GM10266 (cell line): ENCODE measurements at regions not wholly inside any gene's neighbourhood (a gene's known extent, or its start where the extent isn't known, plus 50 kb on each side); places are given as distances from the start of the nearest gene placed in this dataset.

Experiments used
- DNase-seq: peaks from one replicate; pipeline ENCODE4 v3.0.0; 2012; ENCODE audit errors: extremely low spot score
- CTCF ChIP-seq: IDR thresholded peaks from 2 replicates; pipeline ENCODE4 v1.5.1; 2012; ENCODE audit warnings: mild to moderate bottlenecking, low read depth; ENCODE audit not compliant: control insufficient read depth, insufficient read depth; ENCODE audit errors: missing control alignments

DNA sequence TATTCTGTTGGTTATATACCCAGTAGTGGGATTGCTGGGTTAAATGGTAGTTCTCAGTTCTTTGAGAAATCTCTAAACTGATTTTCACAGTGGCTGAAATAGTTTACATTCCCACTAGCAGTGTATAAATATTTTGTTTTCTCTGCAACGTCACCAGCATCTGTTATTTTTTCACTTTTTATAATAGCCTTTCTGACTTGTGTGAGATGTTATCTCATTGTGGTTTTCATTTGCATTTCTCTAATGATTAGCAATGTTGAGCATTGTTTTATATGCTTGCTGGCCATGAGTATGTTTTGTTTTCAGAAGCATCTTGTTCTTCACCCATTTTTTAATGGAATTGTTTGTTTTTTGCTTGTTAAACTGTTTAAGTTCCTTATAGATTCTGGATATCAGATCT is 612.7 kb upstream of the SGO1 start:
- TF ChIP-seq CTCF: no peak
- DNase-seq: no peak

DNA sequence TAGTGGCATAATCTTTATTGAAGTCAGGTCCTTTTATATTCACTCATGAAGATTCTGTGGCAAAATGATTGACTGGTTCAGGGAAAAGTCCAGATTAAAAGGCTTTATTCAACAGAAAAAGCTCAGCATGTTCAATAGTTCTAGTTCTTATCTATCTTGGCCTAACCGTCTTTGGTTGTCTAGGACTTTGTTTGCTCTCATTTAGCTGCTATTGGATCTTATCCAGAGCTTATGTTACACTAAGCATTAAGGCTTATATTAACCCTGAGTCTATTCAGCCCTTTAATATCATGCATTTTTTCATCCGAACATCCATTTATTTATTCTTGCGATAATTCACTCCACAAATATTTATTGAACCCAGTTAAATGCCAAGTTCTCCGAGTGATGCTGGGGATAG is 601.0 kb upstream of the SGO1 start:
- no peak for DNase-seq
- TF ChIP-seq CTCF: no peak

GRCh38 chr3:20776692-20777091 is 590.7 kb upstream of the SGO1 start:
- DNase-seq: no peak
- TF ChIP-seq CTCF: no peak

GRCh38 chr3:20776286-20776685 is 590.3 kb upstream of the SGO1 start:
- no peak for TF ChIP-seq CTCF
- DNase-seq: no peak

DNA sequence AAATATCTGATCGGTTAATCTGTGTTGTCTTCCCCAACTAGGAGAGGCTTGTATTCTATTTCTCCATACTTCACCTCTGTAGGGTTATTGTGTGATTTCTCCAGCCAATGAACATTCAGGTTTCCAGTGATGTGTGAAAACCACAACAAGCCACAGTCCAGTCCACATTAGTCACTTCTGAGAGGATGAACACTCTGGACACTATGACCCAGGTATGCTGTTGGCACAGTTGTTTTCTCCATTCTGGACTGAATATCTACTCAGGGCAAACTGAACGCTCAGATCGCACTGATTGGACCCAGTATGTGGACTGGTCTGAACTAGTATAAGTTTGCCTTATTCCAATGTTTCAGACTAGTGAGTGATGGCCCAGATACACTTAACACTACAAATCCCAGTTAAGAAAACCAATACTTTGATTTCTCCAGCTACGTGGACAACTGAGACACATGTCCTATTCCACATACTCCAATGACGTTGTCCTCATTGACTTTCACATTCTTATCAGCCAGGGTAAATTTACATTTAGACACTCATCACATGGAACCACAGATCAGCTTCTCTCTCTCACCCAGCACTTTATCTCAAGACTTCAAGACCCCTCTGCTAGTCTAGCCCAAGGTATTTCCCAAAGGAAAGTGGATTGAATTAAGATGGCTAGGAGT is 587.4 kb upstream of the SGO1 start:
- DNase-seq: no peak
- no peak for TF ChIP-seq CTCF

- TF ChIP-seq CTCF: no peak
- DNase-seq: no peak
Observed at GRCh38 chr3:20772869-20773268, 586.9 kb upstream of the SGO1 start.

DNA sequence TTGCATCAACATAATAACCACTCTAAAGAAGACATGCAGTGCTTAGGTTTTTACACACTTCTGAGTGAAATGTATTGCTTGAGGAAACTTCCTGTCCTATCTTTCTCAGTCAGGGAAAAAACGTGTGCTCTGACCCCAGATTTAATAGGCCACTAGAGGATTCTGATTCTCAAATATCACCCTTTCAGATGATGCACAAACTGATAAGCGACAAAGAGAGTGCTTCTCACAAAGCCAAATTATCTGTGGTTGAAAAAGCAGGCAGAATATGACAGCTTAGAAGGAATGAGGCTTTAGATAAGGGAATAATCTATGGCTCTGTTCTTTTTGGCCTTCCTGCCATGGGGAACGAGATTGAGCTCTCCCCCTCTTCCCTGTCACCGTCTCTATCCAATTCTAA is 583.4 kb upstream of the SGO1 start:
- no peak for TF ChIP-seq CTCF
- no peak for DNase-seq
